Left renal pelvis (tissue), 4 donors: ENCODE measurements at regions not wholly inside any gene's neighbourhood (a gene's known extent, or its start where the extent isn't known, plus 50 kb on each side); places are given as distances from the start of the nearest gene placed in this dataset.
"Not testable (repeated sequence)": the region's sequence is repeated elsewhere in the genome, so short reads cannot be mapped to it uniquely, and the experiment has no call there.

Experiments used
- DNase-seq, 4 donors: peaks; one replicate each; pipeline ENCODE4 v3.0.0-alpha.2; 2013; ENCODE audit warnings: low read depth in 4 of 4, low spot score in 3 of 4

DNA sequence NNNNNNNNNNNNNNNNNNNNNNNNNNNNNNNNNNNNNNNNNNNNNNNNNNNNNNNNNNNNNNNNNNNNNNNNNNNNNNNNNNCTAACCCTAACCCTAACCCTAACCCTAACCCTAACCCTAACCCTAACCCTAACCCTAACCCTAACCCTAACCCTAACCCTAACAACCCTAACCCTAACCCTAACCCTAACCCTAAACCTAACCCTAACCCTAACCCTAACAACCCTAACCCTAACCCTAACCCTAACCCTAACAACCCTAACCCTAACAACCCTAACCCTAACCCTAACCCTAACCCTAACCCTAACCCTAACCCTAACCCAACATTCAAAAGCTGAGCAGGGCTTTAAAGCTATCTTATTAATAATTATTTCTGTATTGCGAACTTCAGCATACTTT is 182.5 kb upstream of the FAM20C start:
- not testable (repeated sequence) for DNase-seq

GRCh38 chr7:32565-33280 is 159.6 kb upstream of the FAM20C start:
- DNase-seq, result not testable (repeated sequence)

DNA sequence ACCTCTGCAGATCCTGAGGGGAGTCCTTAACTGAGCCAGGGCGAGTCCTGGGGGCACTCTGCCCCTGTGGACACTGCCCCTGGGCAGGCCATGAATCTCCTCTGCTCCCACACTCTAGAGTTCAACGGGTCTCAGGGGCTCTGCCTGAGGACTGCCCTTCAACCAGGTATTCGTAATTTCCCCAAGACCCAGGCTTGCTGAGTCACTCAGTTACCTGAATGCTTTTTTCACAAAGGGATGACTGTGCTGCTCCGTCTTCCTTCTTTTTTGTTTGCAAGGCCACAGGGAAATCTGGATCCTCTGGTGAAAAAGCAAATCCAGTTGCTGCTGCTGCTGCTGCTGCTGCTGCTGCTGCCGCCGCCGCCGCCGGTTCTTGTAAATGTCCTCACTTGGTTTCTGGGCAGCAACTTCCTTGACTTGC is 157.2 kb upstream of the FAM20C start:
- DNase-seq, result not testable (repeated sequence)

DNA sequence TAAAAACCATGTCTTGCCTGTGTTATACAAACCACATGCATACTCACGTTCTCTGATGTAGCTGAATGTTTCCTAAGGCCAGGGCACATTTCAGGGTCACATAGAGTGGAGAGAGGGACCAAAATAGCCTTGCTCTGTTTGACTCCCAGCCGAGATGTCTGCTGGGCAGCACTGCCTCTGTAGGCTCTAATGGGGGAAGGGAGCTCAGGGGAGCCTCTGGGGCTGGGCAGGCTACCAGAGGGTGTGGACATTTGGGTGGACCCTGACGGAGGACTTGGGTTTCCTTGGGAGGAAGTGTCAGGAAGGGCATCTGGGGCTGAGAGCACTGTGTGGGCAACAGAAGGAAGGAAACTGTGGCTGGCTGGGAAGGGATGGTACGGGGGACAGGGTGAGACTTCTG is 155.8 kb upstream of the FAM20C start:
- DNase-seq, result not testable (repeated sequence)

- DNase-seq, result not testable (repeated sequence)
These were observed 154.7 kb upstream of the FAM20C start for GRCh38 chr7:37656-38055.

GRCh38 chr7:38444-38843 is 153.9 kb upstream of the FAM20C start:
- DNase-seq, result not testable (repeated sequence)

DNA sequence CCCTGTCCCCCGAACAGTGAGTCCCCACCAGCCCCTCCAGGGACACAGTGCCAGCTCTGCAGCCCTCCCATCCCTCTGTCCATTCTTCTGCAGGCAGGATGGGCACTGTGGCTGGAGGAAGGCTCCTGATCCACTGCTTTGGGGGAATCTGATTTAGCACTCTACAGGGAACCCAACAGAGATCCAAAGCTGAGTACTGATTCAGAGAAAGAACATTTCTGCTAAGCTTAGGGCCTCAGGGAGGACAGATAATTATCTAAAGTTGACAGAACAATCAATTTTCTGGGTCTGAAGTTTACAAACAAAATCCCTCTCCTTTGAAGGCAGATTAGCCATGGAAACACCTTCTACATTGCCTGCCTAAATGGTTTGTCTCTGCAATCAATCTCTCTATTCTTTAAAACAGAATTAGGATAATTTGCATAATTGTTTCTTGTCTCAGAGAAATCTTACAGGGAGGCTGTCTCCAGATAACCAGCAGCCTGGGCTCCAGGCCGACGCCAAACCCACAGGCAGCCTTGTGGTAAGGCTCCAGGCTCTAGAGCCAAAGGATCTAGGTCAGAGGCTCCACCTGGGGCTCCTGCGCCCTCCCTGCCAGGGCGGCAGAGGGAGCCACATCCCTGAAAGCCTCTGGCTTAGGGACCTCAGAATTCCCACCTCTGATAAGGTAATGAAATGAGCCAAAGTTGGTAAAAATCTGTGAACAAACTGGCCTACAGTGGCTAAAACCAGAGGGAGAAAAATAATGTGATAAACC is 152.2 kb upstream of the FAM20C start:
- DNase-seq, result not testable (repeated sequence)

GRCh38 chr7:40799-41750 is 151.3 kb upstream of the FAM20C start:
- DNase-seq, result no peak

DNA sequence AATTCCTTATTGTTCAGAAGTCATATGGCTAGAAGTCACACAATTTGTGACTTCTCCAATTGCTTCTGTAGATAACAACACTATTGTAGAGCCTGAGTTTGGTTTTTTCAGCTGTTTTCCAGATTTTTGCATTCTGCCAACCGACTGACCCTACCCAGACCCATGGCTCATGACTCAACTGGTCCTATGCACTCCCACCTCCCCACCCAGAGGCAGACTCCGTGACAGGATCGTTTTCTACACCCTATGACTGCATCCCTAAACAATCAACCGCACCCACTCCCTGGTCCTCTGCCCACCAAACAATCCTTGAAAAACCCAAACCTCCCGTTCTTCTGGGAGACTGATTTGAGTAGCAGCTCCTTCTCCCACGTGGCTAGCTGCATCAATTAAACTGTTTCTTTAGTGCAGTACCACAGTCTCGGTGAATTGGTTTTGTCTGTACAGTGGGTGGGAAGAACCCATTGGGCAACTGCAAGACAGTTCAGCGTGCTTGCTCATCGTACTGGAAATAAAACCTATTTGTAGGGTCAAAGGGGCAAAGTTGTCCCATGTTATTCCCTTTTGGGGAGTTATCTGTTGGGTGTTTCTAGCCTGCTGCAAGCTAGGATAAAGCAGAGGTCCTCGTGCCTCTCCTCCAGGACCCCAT is 150.3 kb upstream of the FAM20C start:
- no peak for DNase-seq

DNA sequence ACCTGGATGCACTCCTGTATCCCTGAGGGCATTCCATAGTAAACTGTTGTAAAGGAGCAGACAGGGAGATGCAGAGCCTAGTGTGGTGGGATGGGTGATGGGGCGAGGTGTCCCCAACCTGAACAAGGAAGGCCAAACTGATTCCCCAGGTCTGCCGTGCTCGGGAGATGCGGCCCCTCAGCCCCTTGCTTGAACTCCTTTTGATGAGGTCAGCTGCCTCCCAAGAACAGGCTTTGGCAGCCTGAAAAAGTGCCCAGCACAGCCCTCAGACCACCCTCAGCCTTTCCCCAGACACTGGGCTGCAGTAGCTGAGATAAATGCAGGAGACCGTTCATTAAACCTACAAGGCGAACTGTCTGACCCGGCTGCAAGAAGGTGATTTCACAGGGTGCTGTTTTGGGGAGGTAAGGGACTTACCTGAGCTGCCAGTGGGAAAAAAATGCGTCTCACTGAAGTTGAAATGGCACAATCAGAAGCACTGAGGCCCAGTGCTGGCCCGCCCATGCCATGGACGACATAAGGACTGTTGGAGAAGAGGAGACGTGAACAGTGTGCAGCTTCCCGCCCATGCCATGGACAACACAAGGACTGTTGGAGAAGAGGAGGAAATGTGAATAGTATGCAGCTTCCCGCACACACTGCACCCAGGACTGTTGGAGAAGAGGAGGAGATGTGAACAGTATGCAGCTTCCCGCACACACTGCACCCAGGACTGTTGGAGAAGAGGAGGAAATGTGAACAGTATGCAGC is 148.4 kb upstream of the FAM20C start:
- no peak for DNase-seq

DNA sequence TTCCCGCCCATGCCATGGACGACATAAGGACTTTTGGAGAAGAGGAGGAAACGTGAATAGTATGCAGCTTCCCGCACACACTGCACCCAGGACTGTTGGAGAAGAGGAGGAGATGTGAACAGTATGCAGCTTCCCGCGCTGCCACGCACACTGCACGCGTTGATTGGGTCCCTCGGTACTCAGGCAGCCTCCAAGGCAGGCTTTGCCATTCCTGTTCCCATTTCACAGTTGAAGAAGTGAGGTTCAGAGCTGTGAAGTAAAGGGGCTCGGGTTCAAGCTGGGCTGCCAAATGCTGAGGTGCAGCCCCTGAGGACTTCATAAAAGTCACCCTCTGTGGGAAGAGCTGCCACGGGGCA is 147.9 kb upstream of the FAM20C start:
- DNase-seq, result no peak

DNA sequence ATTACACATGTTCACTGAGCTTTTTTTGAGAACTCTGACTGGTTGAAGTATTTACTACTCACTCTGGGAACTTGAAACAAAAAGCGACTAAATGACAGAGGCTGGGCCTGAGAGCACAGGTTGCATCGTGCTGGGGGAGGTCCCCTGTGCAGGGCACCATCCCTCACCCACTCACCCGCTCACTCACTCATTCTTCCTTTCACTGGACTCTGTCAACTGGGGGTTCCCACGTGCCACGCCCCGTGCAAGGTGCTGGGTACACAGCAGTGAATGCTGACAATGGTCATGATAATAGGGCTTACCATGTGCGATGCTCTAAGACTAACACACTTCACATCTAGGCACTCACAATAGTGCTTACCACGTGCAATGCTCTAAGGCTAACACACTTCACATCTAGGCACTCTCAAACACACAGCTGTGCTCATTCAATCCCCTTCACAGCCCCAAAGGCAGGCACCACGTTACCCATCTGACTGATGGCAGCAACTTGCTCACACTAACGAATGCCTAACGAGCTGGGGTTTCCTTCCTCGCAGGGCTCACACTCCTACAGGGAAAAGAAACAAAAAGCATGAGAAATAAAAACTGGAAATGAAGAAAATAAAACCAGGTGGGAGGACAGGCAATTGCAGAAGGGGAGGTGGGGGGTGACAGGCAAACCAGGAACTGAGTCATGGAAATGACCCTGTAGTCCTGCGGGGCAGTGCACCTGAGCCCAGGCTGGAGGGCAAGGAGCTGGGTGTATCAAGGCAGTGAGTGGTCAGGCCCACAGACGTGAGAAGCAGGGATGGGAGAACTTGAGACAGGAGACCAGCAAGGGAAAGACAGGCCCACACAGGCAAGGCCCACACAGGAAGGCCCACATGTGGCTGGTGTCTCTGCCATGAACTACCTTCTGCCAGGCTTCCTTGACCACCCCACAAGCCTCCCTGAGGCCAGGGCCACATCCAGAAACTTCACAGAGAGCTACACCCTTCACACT is 147.0 kb upstream of the FAM20C start:
- no peak for DNase-seq

- DNase-seq, result no peak
These were observed 146.1 kb upstream of the FAM20C start for GRCh38 chr7:46123-46829.

GRCh38 chr7:46830-47140 is 145.6 kb upstream of the FAM20C start:
- DNase-seq, result no peak

DNA sequence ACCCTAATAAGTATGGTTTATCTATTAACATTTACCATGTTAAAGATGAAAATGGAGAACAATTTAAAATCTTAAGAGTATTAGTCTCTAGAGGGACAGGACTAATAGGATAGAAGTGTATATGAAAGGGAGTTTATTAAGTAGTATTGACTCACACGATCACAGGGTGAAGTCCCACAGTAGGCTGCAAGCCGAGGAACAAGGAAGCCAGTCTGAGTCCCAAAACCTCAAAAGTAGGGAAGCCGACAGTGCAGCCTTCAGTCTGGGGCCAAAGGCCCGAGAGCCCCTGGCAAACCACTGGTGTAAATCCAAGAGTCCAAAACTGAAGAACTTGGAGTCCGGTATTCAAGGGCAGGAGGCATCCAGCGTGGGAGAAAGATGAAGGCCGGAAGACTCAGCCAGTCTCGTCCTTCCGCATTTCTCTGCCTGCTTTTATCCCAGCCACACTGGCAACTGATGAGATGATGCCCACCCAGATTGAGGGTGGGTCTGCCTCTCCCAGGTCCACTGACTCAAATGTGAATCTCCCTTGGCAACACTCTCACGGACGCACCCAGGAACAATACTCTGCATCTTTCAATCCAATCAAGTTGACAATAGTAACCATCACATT is 140.8 kb upstream of the FAM20C start:
- no peak for DNase-seq

DNA sequence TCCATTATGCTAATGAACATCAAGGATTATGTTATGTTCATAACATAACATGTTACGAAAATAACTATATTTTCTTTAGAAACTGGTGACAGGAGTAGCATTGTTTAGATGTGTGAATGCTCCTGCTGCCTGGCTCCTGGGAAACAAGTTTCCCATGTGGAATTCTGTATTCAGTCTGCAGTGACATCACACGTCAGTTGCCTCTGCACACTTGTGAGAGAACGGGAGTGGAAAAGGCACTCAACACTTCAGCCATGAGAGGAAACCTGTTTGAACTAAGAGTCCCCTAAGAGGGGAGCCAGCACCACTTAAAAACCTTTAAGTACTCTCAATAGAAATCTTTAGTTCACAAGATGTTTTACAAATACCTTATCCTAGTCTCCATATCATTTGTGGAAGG is 140.3 kb upstream of the FAM20C start:
- no peak for DNase-seq

GRCh38 chr7:53531-53930 is 138.8 kb upstream of the FAM20C start:
- DNase-seq, result no peak

- DNase-seq, result no peak
These were observed 137.8 kb upstream of the FAM20C start for GRCh38 chr7:54615-55014.
